ENCODE measurements at regions not wholly inside any gene's neighbourhood (a gene's known extent, or its start where the extent isn't known, plus 50 kb on each side); places are given as distances from the start of the nearest gene placed in this dataset.

GRCh38 chr6:165973473-165973872 is 194.2 kb downstream of the TBXT start:
- TF ChIP-seq POLR2A (IDR thresholded peaks at IDR 0.05) (no peak), CTCF (IDR thresholded peaks at IDR 0.05 in 4 of 5, conservative IDR thresholded peaks at IDR 0.05 in 1 of 5) (no peak)
- Histone ChIP-seq H3K27me3 (no peaks in the 10 kb centered on the region), H3K4me1 (no peaks in the 10 kb centered on the region), H3K4me3 (no peak overlapping the region), H3K9me3 (no peaks in the 10 kb centered on the region), H3K27ac (no peak overlapping the region), H3K36me3 (no peaks in the 10 kb centered on the region)
- in situ Hi-C loops (cut with MboI; ENCODE audit: low sequenced_read_pairs in 4 of 4): no loop called here
- ATAC-seq (no peak), DNase-seq (no peak)
- intact Hi-C loops (cut with DNase I; ENCODE audit: low total_unique reads): no loop called here

GRCh38 chr6:165972139-165972802 is 195.4 kb downstream of the TBXT start:
- DNase-seq (no peak), ATAC-seq (no peak)
- Histone ChIP-seq H3K9me3 (no peaks in the 10 kb centered on the region), H3K27ac (no peak overlapping the region), H3K27me3 (no peaks in the 10 kb centered on the region), H3K4me3 (no peak overlapping the region), H3K36me3 (no peaks in the 10 kb centered on the region), H3K4me1 (no peaks in the 10 kb centered on the region)
- intact Hi-C loops (cut with DNase I; ENCODE audit: low total_unique reads): no loop called here
- no peak for TF ChIP-seq CTCF (IDR thresholded peaks at IDR 0.05 in 4 of 5, conservative IDR thresholded peaks at IDR 0.05 in 1 of 5)
- TF ChIP-seq POLR2A (IDR thresholded peaks at IDR 0.05): no peak
- in situ Hi-C loops (cut with MboI; ENCODE audit: low sequenced_read_pairs in 4 of 4): no loop called here

GRCh38 chr6:165971202-165971601 is 196.4 kb downstream of the TBXT start:
- Histone ChIP-seq H3K4me3 (no peak overlapping the region), H3K27ac (no peak overlapping the region), H3K36me3 (no peaks in the 10 kb centered on the region), H3K4me1 (no peaks in the 10 kb centered on the region), H3K9me3 (no peaks in the 10 kb centered on the region), H3K27me3 (no peaks in the 10 kb centered on the region)
- in situ Hi-C loops (cut with MboI; ENCODE audit: low sequenced_read_pairs in 4 of 4): no loop called here
- TF ChIP-seq POLR2A (IDR thresholded peaks at IDR 0.05): no peak
- ATAC-seq (no peak), DNase-seq (no peak)
- intact Hi-C loops (cut with DNase I; ENCODE audit: low total_unique reads): no loop called here

- Histone ChIP-seq H3K27me3 (no peaks in the 10 kb centered on the region), H3K4me3 (no peak overlapping the region), H3K9me3 (no peaks in the 10 kb centered on the region), H3K36me3 (no peaks in the 10 kb centered on the region), H3K27ac (no peak overlapping the region), H3K4me1 (no peaks in the 10 kb centered on the region)
- TF ChIP-seq CTCF (IDR thresholded peaks at IDR 0.05 in 4 of 5, conservative IDR thresholded peaks at IDR 0.05 in 1 of 5): no peak
- TF ChIP-seq POLR2A (IDR thresholded peaks at IDR 0.05): no peak
- intact Hi-C loops (cut with DNase I; ENCODE audit: low total_unique reads) (no loop called here), in situ Hi-C loops (cut with MboI; ENCODE audit: low sequenced_read_pairs in 4 of 4) (no loop called here)
- DNase-seq (no peak), ATAC-seq (no peak)
Observed at GRCh38 chr6:165970001-165970400, 197.7 kb downstream of the TBXT start.

- in situ Hi-C loops (cut with MboI; ENCODE audit: low sequenced_read_pairs in 4 of 4) (no loop called here), intact Hi-C loops (cut with DNase I; ENCODE audit: low total_unique reads) (no loop called here)
- no peak for TF ChIP-seq POLR2A (IDR thresholded peaks at IDR 0.05)
- TF ChIP-seq CTCF (IDR thresholded peaks at IDR 0.05 in 4 of 5, conservative IDR thresholded peaks at IDR 0.05 in 1 of 5): no peak
- no peaks in the 10 kb centered on the region for H3K9me3 ChIP-seq
- no peaks in the 10 kb centered on the region for H3K4me1 ChIP-seq
- H3K27ac ChIP-seq: no peak overlapping the region
- H3K4me3 ChIP-seq: no peak overlapping the region
- no peak for DNase-seq
- ATAC-seq: no peak
- H3K27me3 ChIP-seq: no peaks in the 10 kb centered on the region
- no peaks in the 10 kb centered on the region for H3K36me3 ChIP-seq
Observed at GRCh38 chr6:165969184-165969583, 198.5 kb downstream of the TBXT start.

Data from gastrocnemius medialis (tissue), 4 donors.